ENCODE measurements at regions not wholly inside any gene's neighbourhood (a gene's known extent, or its start where the extent isn't known, plus 50 kb on each side); places are given as distances from the start of the nearest gene placed in this dataset.

- TF ChIP-seq, protein P1, sequence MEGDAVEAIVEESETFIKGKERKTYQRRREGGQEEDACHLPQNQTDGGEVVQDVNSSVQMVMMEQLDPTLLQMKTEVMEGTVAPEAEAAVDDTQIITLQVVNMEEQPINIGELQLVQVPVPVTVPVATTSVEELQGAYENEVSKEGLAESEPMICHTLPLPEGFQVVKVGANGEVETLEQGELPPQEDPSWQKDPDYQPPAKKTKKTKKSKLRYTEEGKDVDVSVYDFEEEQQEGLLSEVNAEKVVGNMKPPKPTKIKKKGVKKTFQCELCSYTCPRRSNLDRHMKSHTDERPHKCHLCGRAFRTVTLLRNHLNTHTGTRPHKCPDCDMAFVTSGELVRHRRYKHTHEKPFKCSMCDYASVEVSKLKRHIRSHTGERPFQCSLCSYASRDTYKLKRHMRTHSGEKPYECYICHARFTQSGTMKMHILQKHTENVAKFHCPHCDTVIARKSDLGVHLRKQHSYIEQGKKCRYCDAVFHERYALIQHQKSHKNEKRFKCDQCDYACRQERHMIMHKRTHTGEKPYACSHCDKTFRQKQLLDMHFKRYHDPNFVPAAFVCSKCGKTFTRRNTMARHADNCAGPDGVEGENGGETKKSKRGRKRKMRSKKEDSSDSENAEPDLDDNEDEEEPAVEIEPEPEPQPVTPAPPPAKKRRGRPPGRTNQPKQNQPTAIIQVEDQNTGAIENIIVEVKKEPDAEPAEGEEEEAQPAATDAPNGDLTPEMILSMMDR (conservative IDR thresholded peaks at IDR 0.05; ENCODE audit: low read depth, low read length), result no peak
- TF ChIP-seq EZH2phosphoT487 (IDR thresholded peaks at IDR 0.05; ENCODE audit: borderline replicate concordance, low read length), result no peak
Measured at GRCh38 chr2:126299469-126299976, 356.4 kb upstream of the GYPC start.
